ENCODE measurements at regions not wholly inside any gene's neighbourhood (a gene's known extent, or its start where the extent isn't known, plus 50 kb on each side); places are given as distances from the start of the nearest gene placed in this dataset.

DNA sequence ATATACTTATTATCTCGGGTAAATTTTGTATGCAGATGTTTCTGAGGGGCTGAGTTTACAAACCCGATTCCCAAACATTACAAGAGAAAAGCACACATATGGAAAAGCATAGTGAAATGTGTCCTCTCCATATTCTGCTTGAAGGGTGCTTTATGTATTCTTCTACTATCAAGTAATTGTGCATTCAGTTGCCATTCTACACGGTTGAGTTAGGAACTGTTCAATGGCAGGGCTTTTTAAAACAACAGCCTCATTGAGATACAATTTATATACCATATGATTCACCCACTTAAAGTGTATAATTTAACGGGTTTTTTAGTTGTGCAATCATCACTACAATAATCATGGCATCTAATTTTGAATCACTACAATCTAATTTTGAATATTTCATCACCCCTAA, 138.4 kb upstream of the DLGAP1 start:
- no peak overlapping the region for H3K9ac ChIP-seq (ENCODE audit: insufficient read depth, low read length, poor library complexity, severe bottlenecking)
- intact Hi-C loops (cut with micrococcal nuclease), result no loop called here
- no peaks in the 10 kb centered on the region for H3K27me3 ChIP-seq (ENCODE audit: control insufficient read depth in 2 of 2, insufficient read depth in 2 of 2, low read length in 2 of 2)
- no peak for DNase-seq
- no peak overlapping the region for H3K4me3 Mint-ChIP-seq
- H3K27ac ChIP-seq (ENCODE audit: low read depth in 1 of 2, low read length in 2 of 2), result no peak overlapping the region
- no peaks in the 10 kb centered on the region for H3K36me3 ChIP-seq (replicated peaks in 1 of 2; ENCODE audit: control insufficient read depth in 1 of 2, insufficient read depth in 2 of 2, low read length in 2 of 2)
- peaks cover 20 to 28% of the 10 kb centered on the region in 2 donors for H3K9me3 ChIP-seq (replicated peaks in 1 of 2; ENCODE audit: control insufficient read depth in 1 of 2, insufficient read depth in 1 of 2, low read length in 2 of 2)
- H3K9me3 Mint-ChIP-seq, result peaks cover 0 to 21% (median 5%) of the 10 kb centered on the region in 7 donors
- TF ChIP-seq CTCF (IDR thresholded peaks at IDR 0.05), result no peak
- no peaks in the 10 kb centered on the region for H3K27me3 Mint-ChIP-seq (ENCODE audit: low read depth in 3 of 3)
- no peak overlapping the region for H3K4me3 ChIP-seq (replicated peaks in 1 of 3; ENCODE audit: low read depth in 2 of 3, low read length in 3 of 3)
- H3K36me3 Mint-ChIP-seq, result no peaks in the 10 kb centered on the region
- no peaks in the 10 kb centered on the region for H4K20me1 ChIP-seq (ENCODE audit: insufficient read depth, low read length)
- no peak overlapping the region for H3K27ac Mint-ChIP-seq
- H3K4me1 Mint-ChIP-seq, result no peaks in the 10 kb centered on the region
- H3K79me2 ChIP-seq (ENCODE audit: insufficient read depth, low read length), result no peaks in the 10 kb centered on the region
- no peak overlapping the region for H3K4me2 ChIP-seq (replicated peaks; ENCODE audit: extremely low read depth, low read length, poor library complexity, severe bottlenecking)
- WGBS (ENCODE audit: insufficient coverage), result no CpG with 5 or more reads among the region's 4 CpGs
- H3K4me1 ChIP-seq (ENCODE audit: control insufficient read depth in 1 of 2, insufficient read depth in 2 of 2, low read length in 2 of 2), result no peaks in the 10 kb centered on the region
- H2AFZ ChIP-seq (ENCODE audit: insufficient read depth, low read depth, low read length, poor library complexity, severe bottlenecking), result no peak overlapping the region

DNA sequence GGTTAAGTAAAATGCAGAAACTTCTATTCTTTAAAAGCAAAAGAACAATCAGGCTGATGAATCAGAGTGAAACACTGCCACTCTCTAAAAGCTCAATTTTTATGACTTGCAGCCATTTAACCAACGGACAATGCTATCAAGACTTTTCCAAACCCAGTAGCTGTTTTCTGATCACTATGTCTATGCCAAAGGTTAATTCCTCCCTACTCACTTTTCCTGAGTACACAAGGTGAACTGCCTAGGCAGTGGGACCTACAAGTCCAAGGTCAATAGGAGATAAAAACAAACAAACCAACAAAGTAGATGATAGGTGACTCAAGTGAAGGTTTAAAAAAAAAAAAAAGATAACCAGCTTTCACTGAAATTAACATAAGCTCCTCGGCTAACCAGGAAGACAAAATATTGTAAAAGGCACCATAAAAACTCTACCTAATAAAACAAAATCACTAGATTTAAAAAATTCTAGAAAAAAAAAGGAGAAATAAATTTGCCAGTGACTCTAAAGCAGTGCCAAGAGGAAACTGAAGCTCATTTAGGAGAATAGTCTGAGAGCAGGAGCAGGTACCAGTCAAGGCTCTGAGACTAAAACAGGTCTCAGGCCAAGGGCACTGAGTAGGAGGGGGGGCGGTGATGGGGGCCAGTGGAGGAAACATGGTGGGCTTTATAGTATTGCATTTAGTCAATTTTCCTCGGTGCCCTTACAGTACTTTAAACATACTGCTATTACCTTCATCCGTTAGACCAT, 134.1 kb upstream of the DLGAP1 start:
- Histone ChIP-seq H3K4me2 (replicated peaks; ENCODE audit: extremely low read depth, low read length, poor library complexity, severe bottlenecking) (no peak overlapping the region), H2AFZ (ENCODE audit: insufficient read depth, low read depth, low read length, poor library complexity, severe bottlenecking) (no peak overlapping the region), H3K27me3 (ENCODE audit: control insufficient read depth in 2 of 2, insufficient read depth in 2 of 2, low read length in 2 of 2) (no peaks in the 10 kb centered on the region), H4K20me1 (ENCODE audit: insufficient read depth, low read length) (no peaks in the 10 kb centered on the region), H3K27ac (ENCODE audit: low read depth in 1 of 2, low read length in 2 of 2) (no peak overlapping the region), H3K9ac (ENCODE audit: insufficient read depth, low read length, poor library complexity, severe bottlenecking) (no peak overlapping the region), H3K4me1 (ENCODE audit: control insufficient read depth in 1 of 2, insufficient read depth in 2 of 2, low read length in 2 of 2) (no peaks in the 10 kb centered on the region), H3K36me3 (replicated peaks in 1 of 2; ENCODE audit: control insufficient read depth in 1 of 2, insufficient read depth in 2 of 2, low read length in 2 of 2) (no peaks in the 10 kb centered on the region), H3K79me2 (ENCODE audit: insufficient read depth, low read length) (no peaks in the 10 kb centered on the region), H3K4me3 (replicated peaks in 1 of 3; ENCODE audit: low read depth in 2 of 3, low read length in 3 of 3) (no peak overlapping the region), H3K9me3 (replicated peaks in 1 of 2; ENCODE audit: control insufficient read depth in 1 of 2, insufficient read depth in 1 of 2, low read length in 2 of 2) (peaks cover 15 to 20% of the 10 kb centered on the region in 2 donors)
- H3K27me3 Mint-ChIP-seq (ENCODE audit: low read depth in 3 of 3), result no peaks in the 10 kb centered on the region
- H3K27ac Mint-ChIP-seq, result no peak overlapping the region
- H3K4me3 Mint-ChIP-seq, result no peak overlapping the region
- H3K36me3 Mint-ChIP-seq, result no peaks in the 10 kb centered on the region
- peaks cover 0 to 19% (median 4%) of the 10 kb centered on the region in 7 donors for H3K9me3 Mint-ChIP-seq
- intact Hi-C loops (cut with micrococcal nuclease), result no loop called here
- WGBS (ENCODE audit: insufficient coverage), result no CpG with 5 or more reads among the region's 5 CpGs
- DNase-seq, result no peak
- no peak for TF ChIP-seq CTCF (IDR thresholded peaks at IDR 0.05)
- no peaks in the 10 kb centered on the region for H3K4me1 Mint-ChIP-seq
